ENCODE measurements at regions not wholly inside any gene's neighbourhood (a gene's known extent, or its start where the extent isn't known, plus 50 kb on each side); places are given as distances from the start of the nearest gene placed in this dataset.

DNA sequence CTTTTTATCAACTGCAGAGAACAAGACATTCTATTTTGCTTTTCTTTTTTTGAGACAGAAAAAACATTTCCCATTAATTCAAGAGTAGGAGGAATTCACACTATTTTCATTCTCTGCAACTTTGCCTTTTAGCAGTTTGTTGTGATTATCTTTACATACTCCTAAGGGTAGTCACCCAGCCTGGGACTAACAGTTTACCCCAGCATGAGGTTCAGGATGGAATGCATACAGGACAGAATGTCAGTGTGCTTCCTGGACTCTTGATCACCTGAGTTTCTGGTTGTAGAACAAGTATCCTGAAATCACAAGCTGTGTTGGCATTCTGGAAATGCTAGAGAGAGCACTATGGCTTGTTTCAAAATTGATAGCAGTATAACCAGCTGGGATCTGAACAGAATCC, 368.1 kb downstream of the KIF4B start:
- FAIRE-seq (no peak), DNase-seq (ENCODE audit: insufficient read length, low spot score) (no peak)

DNA sequence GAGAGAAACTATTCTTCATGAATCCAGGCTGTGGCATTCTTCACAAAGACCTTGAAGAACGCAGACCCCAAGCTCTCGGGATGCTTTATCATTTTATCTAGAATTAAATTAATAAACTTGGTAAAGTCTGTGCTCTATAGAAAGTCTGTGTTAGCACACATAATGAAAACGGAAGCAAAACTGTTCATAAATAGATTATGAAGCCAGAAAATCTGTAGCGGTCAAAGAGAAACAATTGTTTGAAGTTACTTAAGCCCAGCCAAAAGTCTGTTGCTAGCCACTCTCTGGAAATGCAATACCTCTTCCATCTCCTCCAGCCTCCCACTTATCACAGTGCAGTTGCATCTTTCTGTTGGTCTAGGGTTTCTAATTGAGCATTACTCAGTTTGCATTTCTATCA, 375.9 kb downstream of the KIF4B start:
- no peak for DNase-seq (ENCODE audit: insufficient read length, low spot score)
- no peak for FAIRE-seq

DNA sequence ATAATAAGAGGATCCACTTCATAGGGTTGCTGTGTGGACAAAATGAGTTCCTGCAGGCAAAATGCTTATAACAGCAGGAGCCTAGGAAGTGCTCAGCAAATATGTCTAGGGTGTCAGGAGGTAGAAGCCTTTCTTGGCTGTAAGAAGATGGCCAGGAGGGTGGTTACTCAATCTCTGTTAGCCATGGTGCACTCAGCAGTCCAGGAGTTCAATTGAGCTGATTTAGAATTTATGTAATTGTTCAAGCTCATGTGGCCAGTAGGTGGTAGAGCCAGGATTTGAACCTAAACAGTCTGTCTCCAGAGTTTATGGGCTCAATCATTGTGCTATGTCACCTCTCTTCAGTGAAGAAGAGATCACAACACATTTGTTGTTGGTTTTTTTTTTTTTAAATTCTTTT, 381.2 kb downstream of the KIF4B start:
- DNase-seq (ENCODE audit: insufficient read length, low spot score) (no peak), FAIRE-seq (no peak)

DNA sequence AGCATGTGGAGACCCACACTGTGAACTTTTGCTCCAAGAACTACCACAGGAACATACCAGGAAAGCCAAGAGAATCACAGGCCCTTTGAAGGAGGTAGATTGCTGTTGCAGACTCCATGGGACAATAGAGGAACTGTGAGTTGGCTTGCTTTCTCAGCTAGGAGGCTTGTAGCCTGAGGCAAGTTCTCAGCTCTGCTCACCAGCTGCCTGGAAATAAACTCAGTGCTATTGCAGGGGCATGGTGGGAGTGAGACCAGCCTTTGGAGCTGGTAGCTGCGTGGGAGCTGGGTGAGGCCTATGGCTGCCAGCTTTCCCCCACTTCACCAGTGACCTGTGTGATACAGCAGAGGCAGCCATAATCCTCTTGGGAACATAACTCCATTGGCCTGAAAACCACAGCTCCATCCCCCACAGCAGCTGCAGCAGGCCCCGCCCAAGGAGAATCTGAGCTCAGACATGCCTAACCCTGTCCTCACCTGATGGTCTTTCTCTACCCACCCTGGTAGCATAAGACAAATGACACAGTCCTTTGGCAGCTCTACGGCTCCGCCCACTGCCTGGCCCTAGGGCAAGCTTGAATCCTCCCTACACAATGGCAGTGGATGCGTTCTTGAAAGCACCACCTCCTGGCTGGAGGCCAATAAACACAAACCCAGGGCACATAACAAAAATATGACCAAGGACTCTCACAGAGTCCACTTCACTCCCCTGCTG, 389.5 kb downstream of the KIF4B start:
- DNase-seq (ENCODE audit: insufficient read length, low spot score) (no peak), FAIRE-seq (no peak)

DNA sequence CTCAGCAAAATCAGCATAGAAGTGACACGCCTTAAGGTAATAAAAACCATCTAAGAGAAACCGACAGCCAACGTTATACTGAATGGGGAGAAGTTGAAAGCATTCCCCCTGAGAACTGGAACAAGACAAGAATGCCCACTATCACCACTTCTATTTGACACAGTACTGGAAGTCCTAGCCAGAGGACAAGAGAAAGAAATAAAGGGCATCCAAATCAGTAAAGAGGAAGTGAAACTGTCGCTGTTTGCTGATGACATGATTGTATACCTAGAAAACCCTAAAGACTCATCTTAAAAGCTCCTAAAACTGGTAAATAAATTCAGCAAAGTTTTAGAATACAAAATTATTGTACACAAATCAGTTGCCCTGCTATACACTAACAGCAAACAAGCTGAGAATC, 393.3 kb downstream of the KIF4B start:
- DNase-seq (ENCODE audit: insufficient read length, low spot score): no peak
- no peak for FAIRE-seq

DNA sequence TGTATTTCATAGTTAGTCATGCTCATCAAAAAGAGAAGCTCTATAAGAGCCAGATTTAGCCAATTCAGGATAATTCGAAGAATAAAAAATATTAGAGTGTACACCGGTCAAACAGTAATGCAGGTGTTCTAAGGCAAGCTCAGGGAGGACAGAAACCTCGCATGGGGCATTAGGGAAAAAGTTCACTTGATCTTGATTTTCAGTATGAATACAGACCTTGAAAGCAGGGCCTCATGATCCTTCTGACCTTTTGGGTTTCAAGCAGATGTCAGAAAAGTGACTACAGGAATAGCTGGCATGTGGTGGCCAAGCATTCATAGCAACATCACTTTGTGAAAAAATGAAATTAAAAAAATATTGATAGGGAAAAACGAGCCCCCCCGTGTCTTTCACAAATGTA, 394.9 kb downstream of the KIF4B start:
- no peak for DNase-seq (ENCODE audit: insufficient read length, low spot score)
- no peak for FAIRE-seq

DNA sequence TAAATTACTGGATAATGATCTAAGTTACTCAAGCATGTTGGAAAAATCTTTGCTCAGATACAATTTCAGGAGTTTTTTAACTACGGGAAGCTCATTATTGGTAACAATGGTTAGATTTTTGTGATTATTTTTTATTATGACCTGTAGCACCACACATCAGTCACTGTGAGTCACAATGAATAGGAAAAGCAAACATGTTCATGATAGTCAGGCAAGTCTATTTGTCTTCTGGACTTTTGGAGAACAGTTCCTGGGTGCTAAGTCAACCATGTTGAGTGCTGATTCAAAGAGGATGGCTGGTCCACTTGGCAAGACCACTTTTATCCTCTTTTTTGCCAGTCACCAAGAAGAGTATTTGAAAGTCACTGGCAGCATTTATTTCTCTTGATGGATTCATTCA, 403.2 kb downstream of the KIF4B start:
- no peak for FAIRE-seq

DNA sequence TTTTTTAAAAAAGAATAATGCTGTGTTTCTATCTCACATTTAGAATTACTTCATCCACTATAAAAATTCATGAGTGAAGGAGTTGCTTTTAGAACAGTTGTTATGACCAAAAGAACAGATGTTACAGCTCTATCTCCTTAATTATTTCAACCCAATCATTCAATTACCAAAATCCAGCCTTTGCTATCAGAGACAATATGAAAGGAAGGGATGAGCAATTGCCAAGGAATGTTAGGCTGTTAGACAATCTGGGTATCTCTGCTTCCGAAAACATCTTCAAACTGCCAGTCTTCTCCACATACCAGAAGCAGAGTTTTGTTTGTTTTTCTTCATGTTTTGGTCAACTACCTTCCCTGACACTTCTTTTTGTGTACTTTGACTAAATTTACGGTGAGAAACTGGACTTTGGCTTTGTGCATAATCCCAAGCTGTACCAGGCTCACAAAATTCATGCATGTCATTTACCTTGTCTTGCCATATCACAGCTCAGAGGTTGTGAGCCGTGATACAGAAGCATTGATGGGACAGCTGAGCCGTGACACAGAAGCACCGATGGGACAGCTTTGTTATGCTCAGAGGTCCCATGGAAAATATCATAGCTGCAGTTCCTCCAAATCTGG, 405.5 kb downstream of the KIF4B start:
- FAIRE-seq (no peak), DNase-seq (ENCODE audit: insufficient read length, low spot score) (no peak)

More for the DNA sequence above, 403.2 kb downstream of the KIF4B start:
- DNase-seq (ENCODE audit: insufficient read length, low spot score): no peak

DNA sequence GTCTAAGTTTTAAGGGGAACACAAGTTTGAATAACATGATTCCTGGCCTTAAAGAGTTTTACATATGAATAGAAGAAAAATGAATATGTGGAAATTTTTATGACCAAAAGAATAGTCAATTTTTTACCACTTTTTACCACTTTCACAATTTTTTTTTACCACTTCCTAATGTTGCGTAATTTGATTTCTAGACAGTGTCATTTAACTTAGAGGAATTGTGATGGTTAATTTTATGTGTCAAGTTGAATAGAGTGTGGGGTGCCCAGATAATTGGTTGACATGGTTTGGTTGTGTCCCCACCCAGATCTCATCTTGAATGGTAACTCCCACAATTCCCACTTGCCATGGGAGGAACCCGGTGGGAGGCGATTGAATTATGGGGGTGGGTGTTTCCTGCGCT, 416.6 kb downstream of the KIF4B start:
- FAIRE-seq (no peak), DNase-seq (ENCODE audit: insufficient read length, low spot score) (no peak)

DNA sequence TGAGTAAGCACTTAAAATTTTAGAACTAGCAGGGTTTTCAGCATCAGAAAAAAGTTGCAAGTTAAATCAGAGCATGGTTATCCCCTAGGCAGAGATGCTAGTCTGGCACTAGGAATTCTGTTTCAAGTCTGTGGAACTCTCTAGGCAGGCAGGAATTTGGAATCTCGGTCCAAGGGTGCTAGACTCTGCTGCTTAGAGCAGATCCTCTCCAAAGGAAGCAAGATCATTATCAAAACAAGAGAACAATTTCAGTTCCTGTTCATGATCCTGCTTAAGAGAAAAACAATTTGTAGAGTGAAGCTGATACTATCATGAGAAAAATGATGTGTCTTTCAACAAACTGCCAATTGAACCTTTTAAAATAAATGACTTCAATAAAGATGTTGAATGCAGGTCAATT, 420.7 kb downstream of the KIF4B start:
- FAIRE-seq: no peak
- DNase-seq (ENCODE audit: insufficient read length, low spot score): no peak

DNA sequence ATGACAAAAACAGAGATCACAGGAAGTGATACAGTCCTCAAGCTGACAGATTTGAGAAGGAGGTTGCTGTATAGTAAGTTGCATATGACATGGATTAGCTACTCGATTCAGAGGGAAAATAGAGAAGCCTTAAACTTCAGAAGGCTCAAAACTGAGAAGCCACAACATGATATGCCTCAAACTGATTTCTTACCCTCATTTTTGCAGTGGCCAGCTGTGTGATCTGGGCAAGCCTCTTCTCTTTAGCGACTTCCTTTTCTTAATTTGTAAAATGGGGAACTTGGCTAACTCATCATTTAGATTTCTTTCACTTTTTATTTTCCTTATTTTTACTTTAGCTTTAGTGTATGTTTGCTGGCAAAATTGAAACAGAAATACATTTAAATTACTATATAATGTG, 421.1 kb downstream of the KIF4B start:
- DNase-seq (ENCODE audit: insufficient read length, low spot score) (no peak), FAIRE-seq (no peak)

DNA sequence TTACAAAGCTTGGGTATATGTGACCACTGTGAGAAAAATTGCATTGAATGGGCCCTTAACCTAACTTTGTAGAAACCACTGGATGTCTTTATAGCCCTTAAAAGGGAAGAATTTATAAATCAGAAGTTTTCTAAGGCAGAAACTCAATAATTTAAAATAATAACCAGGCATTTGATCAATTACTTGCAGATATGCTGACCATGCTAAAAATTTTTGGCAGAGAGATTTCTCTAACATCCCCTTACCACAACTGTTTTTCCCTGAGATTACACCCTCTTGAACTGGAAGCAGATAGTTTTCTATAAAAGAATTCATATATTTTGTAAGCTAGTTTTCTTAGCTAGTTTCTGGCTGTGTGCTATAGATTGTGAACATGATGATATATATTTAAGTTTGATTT, 428.3 kb downstream of the KIF4B start:
- no peak for FAIRE-seq
- no peak for DNase-seq (ENCODE audit: insufficient read length, low spot score)

DNA sequence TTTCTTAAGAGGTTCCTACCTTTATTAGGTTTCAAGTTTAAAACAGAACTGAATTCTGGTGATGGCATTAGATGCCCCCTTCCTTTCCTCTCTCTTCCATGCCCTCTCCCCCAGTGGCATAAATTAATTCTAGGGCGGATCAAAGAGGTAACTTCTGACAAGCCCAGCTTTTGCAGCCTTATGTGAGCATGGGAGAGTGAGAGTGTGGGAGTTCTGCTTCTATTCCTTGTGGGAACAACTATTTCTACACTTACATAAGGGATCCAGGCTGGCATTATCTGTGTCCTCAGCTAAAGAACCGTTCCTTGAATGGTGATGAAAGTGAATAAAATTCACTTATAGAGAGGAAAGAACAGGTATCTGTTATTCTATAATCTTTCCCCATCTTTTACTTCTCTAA, 437.6 kb downstream of the KIF4B start:
- DNase-seq (ENCODE audit: insufficient read length, low spot score) (no peak), FAIRE-seq (no peak)

DNA sequence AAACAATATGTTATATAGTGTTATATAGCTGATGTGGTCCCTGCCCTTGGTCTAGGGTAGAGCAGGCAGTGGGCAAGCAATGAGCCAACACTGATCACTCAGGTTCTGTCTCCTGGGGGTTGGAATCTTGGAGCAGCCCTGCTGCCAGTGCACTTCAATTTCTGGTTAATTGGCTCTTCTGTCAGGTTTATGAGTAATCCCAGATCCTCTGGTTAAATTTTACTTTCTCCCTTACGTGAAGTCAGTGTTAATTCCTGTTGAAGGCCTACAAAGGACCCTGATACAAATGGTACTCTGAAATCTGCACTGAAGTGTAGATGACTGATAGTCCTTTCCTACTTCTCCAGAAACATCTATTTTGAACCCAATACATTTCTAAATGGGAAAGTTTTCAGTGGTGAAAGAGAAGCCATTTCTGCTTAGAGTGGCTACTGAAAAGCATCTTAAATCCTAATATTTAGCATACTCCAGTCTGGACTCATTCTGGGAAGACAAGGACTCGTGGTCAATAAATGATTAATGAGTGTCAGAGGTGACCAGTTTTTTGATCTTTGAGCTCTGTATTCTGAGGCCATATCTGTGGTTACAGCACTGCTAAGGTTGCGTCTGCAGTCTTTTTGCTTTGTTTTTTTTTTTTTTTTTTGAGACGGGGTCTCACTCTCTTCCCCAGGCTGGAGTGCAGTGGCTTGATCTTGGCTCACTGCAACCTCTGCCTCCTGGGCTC, 442.4 kb downstream of the KIF4B start:
- DNase-seq (ENCODE audit: insufficient read length, low spot score) (no peak), FAIRE-seq (no peak)

DNA sequence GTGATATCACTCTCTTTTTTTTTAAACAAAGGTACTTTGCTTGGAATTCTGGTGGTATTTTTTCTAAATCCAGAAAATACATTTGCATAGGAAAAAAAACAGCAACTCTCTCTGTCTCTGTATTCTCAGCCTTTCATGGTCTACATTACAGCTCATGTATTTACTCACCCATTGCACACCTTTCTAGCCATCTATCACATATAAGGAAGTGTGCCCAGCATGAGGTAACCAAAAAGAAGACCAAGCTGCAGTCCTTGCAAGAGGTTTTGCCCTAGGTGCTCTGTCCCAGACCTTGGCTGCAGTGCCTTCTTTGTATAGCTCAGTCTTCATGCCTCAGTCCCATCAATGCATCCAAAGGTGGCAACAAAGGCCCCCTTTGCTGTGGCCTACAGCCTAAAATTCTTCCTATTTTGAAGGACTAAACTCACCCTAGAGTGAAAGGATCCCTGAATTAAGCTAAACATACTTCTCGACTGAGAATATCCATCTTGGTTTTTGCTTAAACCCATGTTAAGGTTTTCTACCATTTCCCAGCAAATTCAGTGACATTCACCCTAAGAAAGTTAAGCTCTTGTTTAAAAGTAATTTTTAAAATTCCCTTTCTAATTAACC, 446.4 kb downstream of the KIF4B start:
- no peak for FAIRE-seq

DNA sequence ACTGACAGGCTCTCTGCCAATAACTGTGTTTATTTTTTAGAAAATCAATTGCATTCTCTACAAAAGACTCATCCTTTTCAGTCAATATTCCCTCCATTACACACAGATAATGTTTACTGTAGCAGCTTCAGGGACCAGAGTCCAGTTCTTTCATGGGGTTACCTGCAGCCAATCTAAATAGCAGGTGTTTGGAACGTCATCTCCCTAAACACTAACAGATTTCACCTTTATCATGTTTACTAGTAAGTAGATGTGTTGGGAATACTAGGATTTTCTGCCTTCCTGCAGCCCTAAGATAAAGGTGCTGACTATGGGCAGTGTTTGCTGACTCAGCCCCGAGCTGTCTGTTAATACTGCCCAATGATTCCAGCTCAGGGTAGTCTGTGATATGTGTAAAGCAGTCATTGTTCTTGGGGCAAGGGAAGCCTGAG, 447.0 kb downstream of the KIF4B start:
- DNase-seq (ENCODE audit: insufficient read length, low spot score): no peak
- FAIRE-seq: no peak

More for the DNA sequence above, 446.4 kb downstream of the KIF4B start:
- DNase-seq (ENCODE audit: insufficient read length, low spot score): no peak

DNA sequence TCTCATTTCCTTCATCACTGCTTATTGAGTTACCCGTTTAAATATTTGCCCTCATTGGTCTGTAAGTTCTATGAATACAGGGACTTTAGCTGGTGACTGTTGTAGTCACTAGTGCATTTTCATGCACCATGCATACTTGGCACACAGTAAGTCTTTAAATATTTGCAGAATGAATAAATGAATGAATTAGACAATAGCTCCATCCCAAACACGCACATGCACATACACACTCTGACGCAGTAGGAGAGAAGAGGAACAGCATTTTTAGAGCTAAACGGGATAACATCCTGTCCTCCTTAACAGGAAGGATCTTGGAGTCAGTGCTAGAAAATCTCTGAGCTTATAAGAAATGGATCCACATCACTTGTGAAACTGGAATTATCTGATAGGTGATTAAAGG, 447.7 kb downstream of the KIF4B start:
- no peak for FAIRE-seq
- no peak for DNase-seq (ENCODE audit: insufficient read length, low spot score)

DNA sequence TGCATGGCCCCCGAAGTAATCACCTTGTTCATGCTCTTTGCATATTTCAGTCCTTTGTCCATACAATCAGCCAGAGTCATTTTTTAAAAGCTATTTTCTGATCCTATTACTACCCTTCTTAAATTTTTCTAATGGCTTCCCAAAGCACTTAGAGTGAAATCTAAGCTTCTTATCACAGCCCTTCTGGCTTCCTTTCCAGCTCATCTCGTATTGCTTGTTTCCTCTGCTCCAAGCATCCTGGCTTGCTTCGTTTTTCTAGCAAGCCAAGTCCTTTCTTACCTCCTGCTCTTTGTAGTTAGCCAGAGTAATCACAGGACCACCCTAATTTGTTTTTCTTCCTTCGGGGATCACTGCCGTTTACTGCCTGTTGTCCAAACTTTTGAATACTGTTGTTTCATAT, 453.3 kb downstream of the KIF4B start:
- no peak for FAIRE-seq

DNA sequence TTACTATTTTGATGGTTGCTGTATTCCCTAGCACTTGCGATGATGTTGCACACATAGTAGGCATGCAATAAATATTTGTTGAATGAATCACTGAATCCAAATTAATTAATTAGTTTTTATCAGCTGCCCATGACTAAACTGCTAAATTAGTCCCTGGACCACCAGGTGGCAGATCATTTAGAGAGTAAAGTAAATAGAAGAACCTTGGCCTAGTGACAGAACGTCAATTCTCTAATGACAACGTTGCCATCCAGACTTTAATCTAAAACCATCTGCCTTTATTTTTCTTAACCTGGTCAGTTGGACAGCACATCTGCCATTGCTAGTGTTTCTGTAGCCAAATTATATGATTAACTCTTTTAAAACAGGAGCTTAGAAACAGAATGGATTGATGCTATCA, 457.5 kb downstream of the KIF4B start:
- DNase-seq (ENCODE audit: insufficient read length, low spot score) (no peak), FAIRE-seq (no peak)

More for the DNA sequence above, 453.3 kb downstream of the KIF4B start:
- DNase-seq (ENCODE audit: insufficient read length, low spot score): no peak

DNA sequence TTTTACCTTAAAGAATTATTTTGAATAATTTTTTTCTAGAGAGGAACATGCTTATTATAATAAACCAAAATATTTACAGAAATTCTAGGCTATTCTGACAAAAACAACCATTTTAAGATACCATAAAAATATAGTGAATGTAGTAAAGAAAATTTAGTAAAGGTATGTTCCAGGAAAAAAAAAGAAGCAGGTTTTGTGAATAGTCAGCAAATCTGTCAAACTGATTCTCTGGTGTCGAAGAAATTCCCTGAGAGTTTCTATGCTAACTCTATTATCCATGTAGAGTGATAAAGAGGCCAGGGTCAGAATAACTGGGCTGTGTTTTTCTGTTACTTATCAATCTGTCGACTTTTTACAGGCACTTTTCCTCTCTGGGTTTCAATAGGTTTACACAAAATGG, 459.2 kb downstream of the KIF4B start:
- FAIRE-seq: no peak

DNA sequence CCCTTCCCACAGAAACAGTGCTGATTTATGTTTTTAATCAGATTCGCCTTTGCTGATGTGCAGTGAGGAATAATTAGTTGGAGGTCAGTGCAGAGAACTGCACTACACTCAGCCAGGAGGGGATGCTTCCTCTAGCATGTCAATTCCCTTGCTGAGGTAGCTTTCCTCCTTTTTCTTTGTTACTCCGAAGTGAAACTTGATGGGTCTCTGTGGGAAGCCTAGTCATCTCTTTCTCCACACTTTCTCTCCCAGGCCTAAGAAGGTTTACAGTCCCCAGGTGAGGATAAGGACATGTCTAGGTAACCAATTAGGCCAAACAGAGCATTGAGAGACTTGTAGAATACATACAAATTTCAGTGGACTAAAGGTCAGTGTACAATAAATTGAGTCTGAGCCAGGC, 461.8 kb downstream of the KIF4B start:
- FAIRE-seq (no peak), DNase-seq (ENCODE audit: insufficient read length, low spot score) (no peak)

More for the DNA sequence above, 459.2 kb downstream of the KIF4B start:
- no peak for DNase-seq (ENCODE audit: insufficient read length, low spot score)

DNA sequence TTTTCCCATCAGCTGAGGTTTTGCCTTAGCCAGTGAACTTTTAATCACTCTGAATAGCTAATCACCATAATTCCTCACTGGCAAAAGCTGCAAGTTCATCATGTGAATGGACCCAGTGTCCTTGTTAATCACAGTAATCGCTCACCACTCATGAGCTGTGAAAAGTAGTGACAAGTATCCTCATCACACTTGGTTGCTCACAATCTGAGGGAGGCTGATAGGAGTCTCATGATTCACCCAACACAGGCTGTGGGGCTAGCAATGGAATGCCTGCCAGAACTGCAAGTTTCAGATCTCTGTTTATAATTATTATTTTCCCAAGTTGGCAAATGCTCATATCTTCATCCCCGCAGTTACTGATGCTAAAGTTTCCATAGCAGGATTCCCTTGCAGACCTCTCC, 467.2 kb downstream of the KIF4B start:
- FAIRE-seq: no peak
- DNase-seq (ENCODE audit: insufficient read length, low spot score): no peak

Measured in GM19239 (cell line).